ENCODE measurements at regions not wholly inside any gene's neighbourhood (a gene's known extent, or its start where the extent isn't known, plus 50 kb on each side); places are given as distances from the start of the nearest gene placed in this dataset.

DNA sequence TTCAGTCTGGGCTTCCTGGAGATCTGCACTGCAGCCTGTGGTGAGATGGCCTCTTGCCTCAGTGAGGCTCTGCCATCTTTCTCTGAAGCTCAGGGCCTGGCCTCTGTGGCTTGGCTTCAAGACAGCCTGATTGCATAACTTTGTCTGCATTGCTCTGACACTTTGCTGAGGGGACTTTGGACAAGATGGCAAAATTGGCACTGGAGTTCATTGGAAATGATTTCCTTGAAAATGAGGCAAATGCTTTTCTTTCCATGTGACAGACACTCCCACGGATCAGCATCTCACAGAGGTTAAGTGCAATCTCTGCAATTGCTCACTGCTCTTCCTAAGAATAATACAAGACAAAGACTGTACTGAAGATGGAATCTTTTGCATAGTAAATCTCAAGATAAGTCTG, 166.8 kb downstream of the KCNS3 start:
- TF ChIP-seq, protein P1, sequence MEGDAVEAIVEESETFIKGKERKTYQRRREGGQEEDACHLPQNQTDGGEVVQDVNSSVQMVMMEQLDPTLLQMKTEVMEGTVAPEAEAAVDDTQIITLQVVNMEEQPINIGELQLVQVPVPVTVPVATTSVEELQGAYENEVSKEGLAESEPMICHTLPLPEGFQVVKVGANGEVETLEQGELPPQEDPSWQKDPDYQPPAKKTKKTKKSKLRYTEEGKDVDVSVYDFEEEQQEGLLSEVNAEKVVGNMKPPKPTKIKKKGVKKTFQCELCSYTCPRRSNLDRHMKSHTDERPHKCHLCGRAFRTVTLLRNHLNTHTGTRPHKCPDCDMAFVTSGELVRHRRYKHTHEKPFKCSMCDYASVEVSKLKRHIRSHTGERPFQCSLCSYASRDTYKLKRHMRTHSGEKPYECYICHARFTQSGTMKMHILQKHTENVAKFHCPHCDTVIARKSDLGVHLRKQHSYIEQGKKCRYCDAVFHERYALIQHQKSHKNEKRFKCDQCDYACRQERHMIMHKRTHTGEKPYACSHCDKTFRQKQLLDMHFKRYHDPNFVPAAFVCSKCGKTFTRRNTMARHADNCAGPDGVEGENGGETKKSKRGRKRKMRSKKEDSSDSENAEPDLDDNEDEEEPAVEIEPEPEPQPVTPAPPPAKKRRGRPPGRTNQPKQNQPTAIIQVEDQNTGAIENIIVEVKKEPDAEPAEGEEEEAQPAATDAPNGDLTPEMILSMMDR (conservative IDR thresholded peaks at IDR 0.05 in 1 of 2, IDR thresholded peaks at IDR 0.05 in 1 of 2; ENCODE audit: extremely low read depth in 1 of 2, insufficient read depth in 1 of 2, low read depth in 1 of 2, low read length in 2 of 2), result no peak
- TF ChIP-seq EZH2 (IDR thresholded peaks at IDR 0.05; ENCODE audit: borderline replicate concordance, low read length), result no peak
